ENCODE measurements at regions not wholly inside any gene's neighbourhood (a gene's known extent, or its start where the extent isn't known, plus 50 kb on each side); places are given as distances from the start of the nearest gene placed in this dataset.

DNA sequence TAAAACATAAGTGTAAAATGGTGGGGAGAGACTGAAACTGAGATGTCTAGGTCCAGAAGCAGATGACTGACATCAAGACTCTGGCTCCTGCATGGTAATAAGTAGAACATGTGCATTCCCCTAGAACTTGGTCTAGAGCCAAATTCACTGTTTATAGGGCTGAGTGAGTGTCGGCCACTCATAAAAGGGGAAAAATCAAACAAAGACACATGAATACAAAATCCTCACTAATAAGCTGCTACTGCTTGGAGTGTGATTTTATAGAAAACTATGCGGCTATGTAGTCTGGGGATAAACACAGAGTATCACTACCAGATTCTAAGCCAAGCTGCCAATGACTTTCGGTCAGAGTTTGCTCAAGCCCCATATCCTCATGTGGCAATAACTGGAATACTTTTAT, 1080.8 kb upstream of the DDX18 start:
- ATAC-seq (ENCODE audit: low FRiP score), result no peak
- Histone ChIP-seq H3K4me3 (ENCODE audit: low read length in 2 of 2) (no peak overlapping the region), H3K27me3 (ENCODE audit: control insufficient read depth in 1 of 2, insufficient read depth in 2 of 2, low read length in 1 of 2) (no peaks in the 10 kb centered on the region), H3K36me3 (ENCODE audit: control insufficient read depth in 1 of 2, insufficient read depth in 2 of 2, low read length in 1 of 2) (no peaks in the 10 kb centered on the region), H3K9me3 (ENCODE audit: control insufficient read depth, low read length) (no peaks in the 10 kb centered on the region), H3K27ac (ENCODE audit: low read depth in 1 of 2, low read length in 2 of 2) (no peak overlapping the region), H3K4me1 (ENCODE audit: control insufficient read depth in 1 of 2, insufficient read depth in 2 of 2, low read length in 2 of 2) (no peaks in the 10 kb centered on the region)
- WGBS, 2 donors, result 61 to 66% methylated on average over 3 of the region's 3 CpGs
- intact Hi-C loops (cut with DNase I), result no loop called here
- no peak for DNase-seq

GRCh38 chr2:116737951-116738350, 1076.5 kb upstream of the DDX18 start:
- intact Hi-C loops (cut with DNase I), result no loop called here
- 52 to 66% methylated on average over 3 of the region's 3 CpGs for WGBS, 2 donors
- Histone ChIP-seq H3K4me1 (ENCODE audit: control insufficient read depth in 1 of 2, insufficient read depth in 2 of 2, low read length in 2 of 2) (no peaks in the 10 kb centered on the region), H3K27me3 (ENCODE audit: control insufficient read depth in 1 of 2, insufficient read depth in 2 of 2, low read length in 1 of 2) (no peaks in the 10 kb centered on the region), H3K9me3 (ENCODE audit: control insufficient read depth, low read length) (no peaks in the 10 kb centered on the region), H3K36me3 (ENCODE audit: control insufficient read depth in 1 of 2, insufficient read depth in 2 of 2, low read length in 1 of 2) (no peaks in the 10 kb centered on the region), H3K4me3 (ENCODE audit: low read length in 2 of 2) (no peak overlapping the region), H3K27ac (ENCODE audit: low read depth in 1 of 2, low read length in 2 of 2) (no peak overlapping the region)
- ATAC-seq (ENCODE audit: low FRiP score) (no peak), DNase-seq (no peak)

DNA sequence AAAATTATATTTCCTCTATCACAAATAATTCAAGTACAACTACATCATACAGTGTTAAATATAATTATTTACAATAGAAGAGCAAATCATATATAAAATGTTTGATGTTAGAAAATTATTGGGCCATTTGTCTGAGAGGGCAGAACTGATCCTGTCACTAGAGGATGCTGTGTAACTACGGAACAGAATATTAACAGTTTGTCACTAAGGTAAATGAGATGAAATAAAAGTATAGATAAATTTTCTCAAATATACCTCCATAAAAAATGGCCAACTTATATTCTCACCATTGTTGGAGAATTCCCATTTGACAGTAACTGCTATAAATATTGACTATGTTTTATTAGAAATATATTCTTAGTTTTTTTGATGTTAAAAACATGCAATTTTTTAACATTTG, 1067.4 kb upstream of the DDX18 start:
- H3K9me3 ChIP-seq (ENCODE audit: control insufficient read depth, low read length), result no peaks in the 10 kb centered on the region
- ATAC-seq (ENCODE audit: low FRiP score) (no peak), DNase-seq (no peak)
- no peaks in the 10 kb centered on the region for H3K36me3 ChIP-seq (ENCODE audit: control insufficient read depth in 1 of 2, insufficient read depth in 2 of 2, low read length in 1 of 2)
- H3K27ac ChIP-seq (ENCODE audit: low read depth in 1 of 2, low read length in 2 of 2), result no peak overlapping the region
- intact Hi-C loops (cut with DNase I), result no loop called here
- H3K4me1 ChIP-seq (ENCODE audit: control insufficient read depth in 1 of 2, insufficient read depth in 2 of 2, low read length in 2 of 2), result no peaks in the 10 kb centered on the region
- no peaks in the 10 kb centered on the region for H3K27me3 ChIP-seq (ENCODE audit: control insufficient read depth in 1 of 2, insufficient read depth in 2 of 2, low read length in 1 of 2)
- WGBS, 2 donors, result 54 to 60% methylated on average over 1 of the region's 1 CpG
- H3K4me3 ChIP-seq (ENCODE audit: low read length in 2 of 2), result no peak overlapping the region

- intact Hi-C loops (cut with DNase I), result no loop called here
- Histone ChIP-seq H3K4me1 (ENCODE audit: control insufficient read depth in 1 of 2, insufficient read depth in 2 of 2, low read length in 2 of 2) (no peaks in the 10 kb centered on the region), H3K4me3 (ENCODE audit: low read length in 2 of 2) (no peak overlapping the region), H3K27ac (ENCODE audit: low read depth in 1 of 2, low read length in 2 of 2) (no peak overlapping the region), H3K9me3 (ENCODE audit: control insufficient read depth, low read length) (no peaks in the 10 kb centered on the region), H3K27me3 (ENCODE audit: control insufficient read depth in 1 of 2, insufficient read depth in 2 of 2, low read length in 1 of 2) (no peaks in the 10 kb centered on the region), H3K36me3 (ENCODE audit: control insufficient read depth in 1 of 2, insufficient read depth in 2 of 2, low read length in 1 of 2) (no peaks in the 10 kb centered on the region)
- ATAC-seq (ENCODE audit: low FRiP score) (no peak), DNase-seq (no peak)
Measured at GRCh38 chr2:116749994-116750393, 1064.5 kb upstream of the DDX18 start.

GRCh38 chr2:116754381-116755101, 1060.0 kb upstream of the DDX18 start:
- H3K27ac ChIP-seq (ENCODE audit: low read depth in 1 of 2, low read length in 2 of 2), result no peak overlapping the region
- no peaks in the 10 kb centered on the region for H3K27me3 ChIP-seq (ENCODE audit: control insufficient read depth in 1 of 2, insufficient read depth in 2 of 2, low read length in 1 of 2)
- ATAC-seq (ENCODE audit: low FRiP score) (no peak), DNase-seq (no peak)
- intact Hi-C loops (cut with DNase I), result no loop called here
- H3K36me3 ChIP-seq (ENCODE audit: control insufficient read depth in 1 of 2, insufficient read depth in 2 of 2, low read length in 1 of 2), result no peaks in the 10 kb centered on the region
- H3K4me1 ChIP-seq (ENCODE audit: control insufficient read depth in 1 of 2, insufficient read depth in 2 of 2, low read length in 2 of 2), result no peaks in the 10 kb centered on the region
- 38 to 46% methylated on average over 13 of the region's 13 CpGs for WGBS, 2 donors
- no peak overlapping the region for H3K4me3 ChIP-seq (ENCODE audit: low read length in 2 of 2)
- no peaks in the 10 kb centered on the region for H3K9me3 ChIP-seq (ENCODE audit: control insufficient read depth, low read length)

- intact Hi-C loops (cut with DNase I), result no loop called here
- DNase-seq, result no peak
- H3K27ac ChIP-seq (ENCODE audit: low read depth in 1 of 2, low read length in 2 of 2), result no peak overlapping the region
- 53 to 67% methylated on average over 1 of the region's 1 CpG for WGBS, 2 donors
- H3K27me3 ChIP-seq (ENCODE audit: control insufficient read depth in 1 of 2, insufficient read depth in 2 of 2, low read length in 1 of 2), result no peaks in the 10 kb centered on the region
- no peak overlapping the region for H3K4me3 ChIP-seq (ENCODE audit: low read length in 2 of 2)
- no peak for ATAC-seq (ENCODE audit: low FRiP score)
- no peaks in the 10 kb centered on the region for H3K36me3 ChIP-seq (ENCODE audit: control insufficient read depth in 1 of 2, insufficient read depth in 2 of 2, low read length in 1 of 2)
- H3K9me3 ChIP-seq (ENCODE audit: control insufficient read depth, low read length), result no peaks in the 10 kb centered on the region
- no peaks in the 10 kb centered on the region for H3K4me1 ChIP-seq (ENCODE audit: control insufficient read depth in 1 of 2, insufficient read depth in 2 of 2, low read length in 2 of 2)
Measured at GRCh38 chr2:116761864-116762263, 1052.6 kb upstream of the DDX18 start.

DNA sequence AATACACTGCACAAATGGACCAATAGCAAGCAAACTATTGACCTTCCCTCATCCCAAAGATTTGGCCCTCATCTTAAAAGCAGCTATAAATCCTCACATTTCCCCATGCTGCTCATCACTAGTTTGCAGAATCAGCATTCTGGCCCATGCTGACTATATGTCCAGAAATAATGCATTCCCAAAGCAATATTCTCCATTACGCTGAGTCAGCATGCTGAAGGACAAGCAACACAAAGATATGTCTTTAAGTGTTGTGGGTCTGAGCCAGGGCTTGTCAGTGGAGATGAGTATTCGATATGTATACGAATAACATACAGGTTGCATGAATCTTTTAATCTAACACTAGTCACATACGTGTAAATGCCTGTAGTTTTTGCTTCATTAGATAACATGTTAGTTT, 1045.0 kb upstream of the DDX18 start:
- ATAC-seq (ENCODE audit: low FRiP score) (no peak), DNase-seq (no peak)
- Histone ChIP-seq H3K27ac (ENCODE audit: low read depth in 1 of 2, low read length in 2 of 2) (no peak overlapping the region), H3K4me3 (ENCODE audit: low read length in 2 of 2) (no peak overlapping the region), H3K36me3 (ENCODE audit: control insufficient read depth in 1 of 2, insufficient read depth in 2 of 2, low read length in 1 of 2) (no peaks in the 10 kb centered on the region), H3K4me1 (ENCODE audit: control insufficient read depth in 1 of 2, insufficient read depth in 2 of 2, low read length in 2 of 2) (no peaks in the 10 kb centered on the region), H3K9me3 (ENCODE audit: control insufficient read depth, low read length) (no peaks in the 10 kb centered on the region), H3K27me3 (ENCODE audit: control insufficient read depth in 1 of 2, insufficient read depth in 2 of 2, low read length in 1 of 2) (no peaks in the 10 kb centered on the region)
- WGBS, 2 donors, result 80 to 85% methylated on average over 4 of the region's 4 CpGs
- intact Hi-C loops (cut with DNase I), result no loop called here

- WGBS, 2 donors, result 70 to 76% methylated on average over 6 of the region's 6 CpGs
Measured at GRCh38 chr2:116776556-116776955, 1037.9 kb upstream of the DDX18 start.

GRCh38 chr2:116787848-116788247, 1026.6 kb upstream of the DDX18 start:
- intact Hi-C loops (cut with DNase I), result no loop called here
- H3K36me3 ChIP-seq (ENCODE audit: control insufficient read depth in 1 of 2, insufficient read depth in 2 of 2, low read length in 1 of 2), result no peaks in the 10 kb centered on the region
- no peak for DNase-seq

More at GRCh38 chr2:116776556-116776955, 1037.9 kb upstream of the DDX18 start:
- Histone ChIP-seq H3K4me3 (ENCODE audit: low read length in 2 of 2) (no peak overlapping the region), H3K27me3 (ENCODE audit: control insufficient read depth in 1 of 2, insufficient read depth in 2 of 2, low read length in 1 of 2) (no peaks in the 10 kb centered on the region), H3K9me3 (ENCODE audit: control insufficient read depth, low read length) (no peaks in the 10 kb centered on the region), H3K27ac (ENCODE audit: low read depth in 1 of 2, low read length in 2 of 2) (no peak overlapping the region), H3K4me1 (ENCODE audit: control insufficient read depth in 1 of 2, insufficient read depth in 2 of 2, low read length in 2 of 2) (no peaks in the 10 kb centered on the region), H3K36me3 (ENCODE audit: control insufficient read depth in 1 of 2, insufficient read depth in 2 of 2, low read length in 1 of 2) (no peaks in the 10 kb centered on the region)
- intact Hi-C loops (cut with DNase I), result no loop called here
- ATAC-seq (ENCODE audit: low FRiP score) (no peak), DNase-seq (no peak)

More at GRCh38 chr2:116787848-116788247, 1026.6 kb upstream of the DDX18 start:
- ATAC-seq (ENCODE audit: low FRiP score), result no peak
- H3K27me3 ChIP-seq (ENCODE audit: control insufficient read depth in 1 of 2, insufficient read depth in 2 of 2, low read length in 1 of 2), result no peaks in the 10 kb centered on the region
- H3K9me3 ChIP-seq (ENCODE audit: control insufficient read depth, low read length), result no peaks in the 10 kb centered on the region
- H3K27ac ChIP-seq (ENCODE audit: low read depth in 1 of 2, low read length in 2 of 2), result no peak overlapping the region
- no peak overlapping the region for H3K4me3 ChIP-seq (ENCODE audit: low read length in 2 of 2)
- 81 to 84% methylated on average over 2 of the region's 2 CpGs for WGBS, 2 donors
- H3K4me1 ChIP-seq (ENCODE audit: control insufficient read depth in 1 of 2, insufficient read depth in 2 of 2, low read length in 2 of 2), result no peaks in the 10 kb centered on the region
